ENCODE measurements at regions not wholly inside any gene's neighbourhood (a gene's known extent, or its start where the extent isn't known, plus 50 kb on each side); places are given as distances from the start of the nearest gene placed in this dataset.

DNA sequence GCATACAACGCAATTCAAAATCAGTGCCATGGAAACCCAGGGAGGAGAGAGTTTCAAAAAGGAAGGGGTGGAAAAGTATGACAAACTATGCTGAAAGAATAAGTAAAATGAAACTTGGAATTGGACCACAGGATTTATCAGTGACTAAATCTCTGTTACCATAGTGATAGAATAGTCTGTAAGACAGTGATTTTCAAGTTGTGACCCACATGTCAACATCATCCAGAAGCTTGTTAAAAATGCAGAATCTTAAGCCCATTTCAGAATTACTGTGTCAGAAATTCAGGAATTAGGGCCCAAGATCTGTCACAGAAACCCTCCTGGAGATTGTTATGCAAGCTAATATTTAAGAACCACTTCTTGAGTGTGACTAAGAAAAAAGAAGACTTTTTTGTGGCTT lies 417.7 kb upstream of the JAG1 start:
- H3K9me2 ChIP-seq (ENCODE audit: insufficient read depth): no peaks in the 10 kb centered on the region
- no TSS peak for BruUV-seq (replicated peaks)
- H3K9ac ChIP-seq (ENCODE audit: low read length): no peak overlapping the region
- no peak overlapping the region for H2AFZ ChIP-seq (ENCODE audit: low read depth, low read length, poor library complexity, severe bottlenecking)
- no peak overlapping the region for H3K4me2 ChIP-seq (ENCODE audit: low read length)
- H3K36me3 ChIP-seq (ENCODE audit: control insufficient read depth in 1 of 2, insufficient read depth in 2 of 2, low read length in 2 of 2): no peaks in the 10 kb centered on the region
- no peak overlapping the region for H3K4me3 ChIP-seq (replicated peaks in 1 of 2; ENCODE audit: low read depth in 1 of 2, low read length in 2 of 2)
- POLR2A ChIA-PET: no interaction called here
- no peaks in the 10 kb centered on the region for H3K4me1 ChIP-seq (ENCODE audit: control insufficient read depth in 1 of 2, insufficient read depth in 2 of 2, low read length in 2 of 2)
- H3K79me2 ChIP-seq (ENCODE audit: insufficient read depth, low read length): no peaks in the 10 kb centered on the region
- H3K9me3 ChIP-seq (ENCODE audit: control insufficient read depth in 1 of 2, insufficient read depth in 1 of 2, low read depth in 1 of 2, low read length in 2 of 2): no peaks in the 10 kb centered on the region
- RAD21 ChIA-PET (ENCODE audit: low non-redundant PET in 1 of 2, low total read pairs in 2 of 2, uncharacterized antibody in 2 of 2, unreplicated experiment in 2 of 2): no interaction called here
- CTCF ChIA-PET: no interaction called here
- H3K27ac ChIP-seq (ENCODE audit: low read depth, low read length): no peak overlapping the region
- ATAC-seq (no peak), DNase-seq (ENCODE audit: low read depth, low spot score) (no peak)
- TF ChIP-seq CEBPB (IDR thresholded peaks at IDR 0.05; ENCODE audit: low read depth): no peak
- no peak for TF ChIP-seq JUND (IDR thresholded peaks at IDR 0.05)
- H4K20me1 ChIP-seq (ENCODE audit: insufficient read depth): no peaks in the 10 kb centered on the region
- H3K27me3 ChIP-seq (ENCODE audit: insufficient read depth, low read length): no peaks in the 10 kb centered on the region
- intact Hi-C loops (cut with micrococcal nuclease): no loop called here

DNA sequence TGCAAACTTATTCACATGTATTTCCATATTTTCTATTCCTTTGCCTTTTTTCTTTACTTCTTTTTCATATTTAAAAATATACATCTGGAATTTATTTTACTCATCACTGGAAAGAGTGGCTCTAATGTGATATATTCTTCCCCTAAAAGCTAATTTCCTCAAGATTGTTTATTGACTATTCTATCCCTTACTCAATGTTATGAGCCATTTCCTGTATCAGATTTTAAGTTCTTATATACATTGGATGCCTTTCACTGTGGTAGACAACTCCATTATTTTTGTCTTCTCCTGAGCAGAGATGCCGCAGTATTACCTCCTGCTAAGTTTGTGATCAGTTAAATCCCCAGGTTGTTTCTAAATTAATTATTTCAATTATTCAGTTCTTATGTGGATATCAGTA lies 418.4 kb upstream of the JAG1 start:
- no peak for ATAC-seq
- H3K27me3 ChIP-seq (ENCODE audit: insufficient read depth, low read length): no peaks in the 10 kb centered on the region
- H3K36me3 ChIP-seq (ENCODE audit: control insufficient read depth in 1 of 2, insufficient read depth in 2 of 2, low read length in 2 of 2): no peaks in the 10 kb centered on the region
- ChIA-PET POLR2A (no interaction called here), RAD21 (ENCODE audit: low non-redundant PET in 1 of 2, low total read pairs in 2 of 2, uncharacterized antibody in 2 of 2, unreplicated experiment in 2 of 2) (no interaction called here), CTCF (no interaction called here)
- BruUV-seq (replicated peaks): no TSS peak
- DNase-seq (ENCODE audit: low read depth, low spot score): no peak
- no peak overlapping the region for H3K4me2 ChIP-seq (ENCODE audit: low read length)
- no peak overlapping the region for H3K4me3 ChIP-seq (replicated peaks in 1 of 2; ENCODE audit: low read depth in 1 of 2, low read length in 2 of 2)
- intact Hi-C loops (cut with micrococcal nuclease): no loop called here
- no peaks in the 10 kb centered on the region for H4K20me1 ChIP-seq (ENCODE audit: insufficient read depth)
- H2AFZ ChIP-seq (ENCODE audit: low read depth, low read length, poor library complexity, severe bottlenecking): no peak overlapping the region
- H3K9ac ChIP-seq (ENCODE audit: low read length): no peak overlapping the region
- no peaks in the 10 kb centered on the region for H3K79me2 ChIP-seq (ENCODE audit: insufficient read depth, low read length)
- TF ChIP-seq REST (IDR thresholded peaks at IDR 0.05; ENCODE audit: low read depth) (no peak), SP1 (IDR thresholded peaks at IDR 0.05; ENCODE audit: low read depth) (no peak), EZH2 (IDR thresholded peaks at IDR 0.05) (no peak), SRF (IDR thresholded peaks at IDR 0.05; ENCODE audit: low read depth) (no peak)
- H3K9me2 ChIP-seq (ENCODE audit: insufficient read depth): no peaks in the 10 kb centered on the region
- no peaks in the 10 kb centered on the region for H3K4me1 ChIP-seq (ENCODE audit: control insufficient read depth in 1 of 2, insufficient read depth in 2 of 2, low read length in 2 of 2)
- no peaks in the 10 kb centered on the region for H3K9me3 ChIP-seq (ENCODE audit: control insufficient read depth in 1 of 2, insufficient read depth in 1 of 2, low read depth in 1 of 2, low read length in 2 of 2)
- no peak overlapping the region for H3K27ac ChIP-seq (ENCODE audit: low read depth, low read length)
